NOMO-1 treated with DMSO at 0.1 percent for 48 hours (cell line): ENCODE measurements at regions not wholly inside any gene's neighbourhood (a gene's known extent, or its start where the extent isn't known, plus 50 kb on each side); places are given as distances from the start of the nearest gene placed in this dataset.

Experiments used
- DNase-seq: peaks from one replicate; lab custom pipeline; 2025; ENCODE audit not compliant: unreplicated experiment; lab: John Stamatoyannopoulos, UW

DNA sequence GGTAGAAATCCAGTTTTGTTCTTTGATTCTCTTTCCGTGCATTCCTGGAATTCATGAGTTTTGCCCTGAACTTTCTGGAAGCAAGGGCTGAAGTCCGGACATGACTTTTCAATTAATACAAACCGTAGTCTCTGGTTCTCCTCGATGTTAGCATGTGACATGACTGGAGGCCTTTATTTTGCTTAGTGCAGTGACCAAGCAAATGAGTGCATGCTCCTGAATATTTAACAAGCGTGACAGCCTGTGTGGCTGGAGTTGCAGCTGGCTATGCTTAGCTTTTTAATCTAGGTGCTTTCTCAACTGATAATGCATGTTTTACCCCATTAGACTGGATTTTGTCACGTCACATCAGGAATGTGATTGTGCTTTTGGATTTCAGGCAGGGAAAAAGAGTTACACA, 302.1 kb downstream of the MAP2K6 start:
- no peak for DNase-seq

DNA sequence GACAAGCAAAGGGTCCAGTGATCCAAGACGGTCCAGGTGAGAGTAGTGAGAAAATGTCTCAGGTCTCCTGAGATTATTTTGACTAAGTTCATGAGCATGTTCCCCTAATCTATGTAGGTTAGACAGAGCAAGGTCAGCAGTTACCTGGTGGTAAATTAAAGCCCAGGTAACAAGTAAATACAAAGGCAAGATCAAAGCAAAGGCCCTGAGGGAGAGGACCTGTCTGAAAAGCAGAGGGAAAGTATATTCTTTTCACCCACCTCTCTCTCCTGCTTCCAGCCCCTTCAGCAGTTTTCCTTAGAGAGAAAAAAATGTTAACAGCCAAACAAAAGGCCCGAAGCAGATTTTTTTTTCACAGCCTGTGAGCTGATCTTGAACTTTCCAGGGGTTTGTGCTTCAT, 302.7 kb downstream of the MAP2K6 start:
- DNase-seq = no peak

DNA sequence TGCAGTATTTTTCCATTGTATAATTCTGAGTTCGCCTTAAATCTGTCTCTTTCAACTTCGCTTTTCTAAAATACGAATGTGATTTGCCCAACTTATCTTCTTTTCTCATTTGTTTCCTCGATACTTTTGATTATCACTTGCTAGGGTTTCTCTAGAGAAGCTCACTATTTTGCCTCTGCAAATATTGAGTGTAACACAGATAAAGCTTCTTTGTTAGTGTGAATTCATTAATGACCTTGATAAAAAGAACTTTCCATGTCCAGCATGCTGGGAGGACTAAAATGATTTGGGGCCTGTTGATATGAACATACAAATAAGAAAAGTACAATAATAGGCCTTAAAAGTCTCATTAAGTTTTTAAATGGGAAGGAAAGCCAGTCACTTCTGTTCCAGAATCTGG, 303.3 kb downstream of the MAP2K6 start:
- no peak for DNase-seq

DNA sequence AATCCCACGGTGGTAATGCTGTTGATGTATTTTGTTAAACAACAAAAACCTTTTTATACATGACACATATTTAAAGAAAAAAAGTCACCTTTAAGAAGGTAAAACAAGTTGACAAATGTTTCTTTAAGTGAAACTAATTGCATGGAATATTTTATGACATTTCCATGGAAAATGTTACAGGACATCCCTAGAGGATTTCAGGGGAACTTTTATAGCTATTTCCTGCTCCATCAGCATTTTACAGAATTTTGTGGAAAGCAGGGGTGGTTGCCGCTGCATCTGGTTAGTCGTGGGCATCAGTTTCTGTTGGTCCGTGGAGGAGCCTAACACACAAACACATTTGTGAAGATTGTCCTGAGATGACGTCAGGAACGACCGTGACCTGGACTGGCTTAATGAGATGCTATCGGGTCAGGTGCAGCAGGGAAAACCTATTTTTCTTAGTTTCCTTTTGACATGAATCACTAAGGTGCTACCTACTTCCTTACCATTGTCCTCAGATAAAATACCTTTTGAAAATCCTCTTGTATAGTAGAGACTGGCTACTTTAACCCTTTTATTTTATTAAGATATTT, 305.1 kb downstream of the MAP2K6 start:
- DNase-seq = no peak

DNA sequence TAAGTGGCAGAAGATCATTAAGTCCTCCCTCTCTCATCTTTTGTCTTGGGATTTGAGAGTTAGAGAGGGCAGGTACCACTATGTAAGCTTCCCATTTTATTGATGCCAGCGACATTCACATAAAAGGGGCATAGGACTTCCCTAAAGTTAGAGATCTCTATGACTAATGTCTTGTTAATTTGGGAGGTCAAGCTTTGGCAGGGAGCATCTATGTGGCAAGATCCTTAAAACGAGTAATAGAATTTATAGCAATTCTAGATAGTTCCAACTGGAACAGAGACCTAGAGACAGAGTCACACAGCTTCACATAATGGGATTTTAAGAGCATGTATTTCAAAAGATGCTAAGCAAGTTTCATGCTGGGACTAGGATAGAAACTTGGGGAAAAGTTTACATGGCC, 308.0 kb downstream of the MAP2K6 start:
- DNase-seq = no peak

DNA sequence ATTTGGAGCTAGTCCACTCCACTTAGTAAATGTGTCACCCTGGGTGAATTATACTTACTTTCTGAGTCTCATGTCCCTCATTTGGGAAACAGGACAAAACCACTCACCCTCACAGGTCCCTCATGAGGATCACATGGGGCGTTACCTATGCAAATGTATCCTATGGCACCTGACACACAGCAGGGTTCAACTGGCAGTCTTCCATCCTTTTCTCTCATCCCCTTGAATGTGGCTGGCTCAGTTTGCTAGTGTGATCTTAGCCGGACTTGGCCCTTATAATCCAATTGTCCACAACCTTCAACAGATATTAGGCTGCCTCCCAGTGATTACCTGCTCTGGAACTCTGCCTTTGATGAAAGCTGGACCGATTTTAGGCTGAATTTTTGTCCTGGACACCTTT, 308.8 kb downstream of the MAP2K6 start:
- DNase-seq = no peak

DNA sequence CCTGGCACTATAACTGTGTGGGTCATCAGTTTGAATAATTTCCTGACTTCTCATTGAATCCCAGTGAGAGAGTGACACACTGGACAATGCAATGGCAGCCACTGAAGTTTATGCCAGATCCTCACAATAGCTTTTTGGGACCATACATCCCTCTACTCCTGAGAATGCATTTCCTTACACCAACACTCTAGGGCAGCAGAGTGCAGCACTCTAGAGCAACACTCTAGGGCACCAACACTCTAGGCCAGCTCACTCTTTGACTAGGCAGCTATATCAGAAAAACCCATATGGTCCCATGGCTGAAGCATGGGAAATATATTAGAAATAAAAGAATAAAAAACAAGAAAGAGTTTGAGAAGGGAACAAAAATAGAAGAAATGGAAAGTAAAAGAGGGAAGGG, 309.2 kb downstream of the MAP2K6 start:
- DNase-seq = no peak

DNA sequence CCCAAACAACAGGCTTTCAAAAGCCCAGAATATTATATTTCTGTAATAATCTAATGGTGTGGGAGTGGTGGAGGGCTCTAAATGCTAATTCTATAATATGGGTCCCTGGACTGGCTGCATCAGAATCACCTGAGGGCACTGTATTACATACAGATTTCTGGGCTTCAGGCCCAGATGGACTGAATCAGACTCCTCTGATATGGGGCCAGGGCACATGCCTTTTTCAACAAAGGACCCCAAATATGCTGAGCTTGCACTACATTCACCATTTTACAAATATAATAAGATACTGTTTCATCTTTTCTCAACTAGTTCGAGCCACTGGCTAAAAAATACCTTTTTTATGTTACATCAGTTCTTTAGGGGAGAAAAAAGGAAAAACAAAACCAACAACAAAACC, 309.7 kb downstream of the MAP2K6 start:
- DNase-seq = no peak

DNA sequence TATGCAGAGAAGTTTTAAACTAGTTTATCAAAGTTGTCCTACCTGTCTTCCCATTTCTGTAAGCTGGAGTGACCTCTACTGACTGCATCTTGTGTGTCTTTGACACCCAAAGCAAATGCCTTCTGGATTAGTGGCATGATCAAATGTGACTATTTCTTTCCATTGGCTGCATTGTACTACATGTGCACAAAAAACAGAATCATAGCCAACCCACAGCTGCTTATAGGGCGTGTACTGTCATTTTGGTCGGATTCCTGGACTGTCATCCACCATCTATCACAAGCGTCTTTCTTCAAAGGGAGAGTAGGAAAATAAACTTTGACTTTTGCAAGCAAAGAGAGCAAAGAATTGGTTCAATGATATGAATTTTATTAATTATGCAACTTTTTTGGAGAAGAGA, 310.6 kb downstream of the MAP2K6 start:
- DNase-seq = no peak

DNA sequence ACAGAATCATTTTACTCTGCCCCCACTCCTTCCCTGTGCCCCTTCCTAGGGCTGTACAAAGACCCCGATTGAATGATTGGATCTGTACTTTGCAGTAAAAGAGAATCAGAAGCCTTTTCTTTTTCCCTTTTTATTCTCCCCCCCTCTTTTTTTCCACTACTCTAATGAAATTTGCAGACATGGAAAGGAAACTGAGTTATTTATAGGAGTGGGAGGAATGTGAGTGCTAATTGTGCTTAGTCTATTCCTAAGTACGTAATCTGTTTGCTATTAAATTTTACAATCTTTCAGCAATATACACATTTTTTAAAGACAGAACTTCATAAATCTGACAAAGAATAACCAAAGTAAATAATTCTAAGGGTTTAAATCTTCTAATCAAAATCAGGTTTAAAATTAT, 314.3 kb downstream of the MAP2K6 start:
- DNase-seq = no peak

DNA sequence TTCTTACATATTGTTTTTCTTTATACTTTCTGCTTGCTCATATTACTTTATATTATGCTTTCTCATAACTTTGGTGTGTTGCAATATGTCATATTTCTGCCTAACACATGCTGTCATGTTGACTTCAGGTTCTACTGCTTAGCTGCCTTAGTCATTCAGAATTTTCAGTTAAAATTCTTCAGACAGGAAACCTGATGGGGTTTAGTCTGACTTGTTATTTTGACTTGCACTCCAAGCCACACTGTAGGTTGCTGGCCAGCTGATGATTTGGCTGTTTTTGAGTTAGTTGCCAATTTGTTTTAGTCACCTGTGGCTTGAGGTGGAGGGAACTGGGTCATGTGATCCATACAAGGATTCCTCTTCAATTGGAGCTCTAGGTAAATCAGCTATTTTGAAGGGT, 315.4 kb downstream of the MAP2K6 start:
- DNase-seq = peak; percentile 45

DNA sequence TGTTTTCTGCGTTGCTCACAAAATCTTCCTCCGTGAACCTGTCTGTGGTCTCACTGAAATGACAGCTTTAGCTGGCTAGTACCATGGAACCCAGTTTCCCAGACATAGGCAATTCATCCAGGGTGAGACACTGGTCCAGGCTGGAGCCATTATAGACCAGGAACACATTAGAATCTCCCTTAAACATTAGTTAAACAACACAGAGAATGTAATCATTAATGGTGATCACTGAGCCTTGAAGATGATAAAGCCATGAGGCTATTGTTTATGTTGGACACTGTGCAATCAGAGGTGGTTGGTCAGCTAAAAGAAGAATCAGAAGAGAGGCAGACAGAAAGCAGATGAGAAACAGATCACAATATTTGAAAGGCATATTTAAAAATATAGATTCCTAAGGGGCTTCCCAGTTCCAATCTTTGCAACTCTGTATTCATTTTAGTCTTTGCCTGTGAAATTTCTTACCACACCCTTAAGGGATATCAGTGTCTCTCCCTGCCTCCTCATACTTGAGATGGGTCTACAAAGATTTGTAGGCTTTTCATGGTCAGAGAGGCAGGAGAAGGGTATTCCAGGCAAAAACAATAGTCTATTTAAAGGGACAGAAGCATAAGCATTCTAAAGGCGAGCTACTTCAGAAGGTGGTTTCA, 317.9 kb downstream of the MAP2K6 start:
- no peak for DNase-seq

DNA sequence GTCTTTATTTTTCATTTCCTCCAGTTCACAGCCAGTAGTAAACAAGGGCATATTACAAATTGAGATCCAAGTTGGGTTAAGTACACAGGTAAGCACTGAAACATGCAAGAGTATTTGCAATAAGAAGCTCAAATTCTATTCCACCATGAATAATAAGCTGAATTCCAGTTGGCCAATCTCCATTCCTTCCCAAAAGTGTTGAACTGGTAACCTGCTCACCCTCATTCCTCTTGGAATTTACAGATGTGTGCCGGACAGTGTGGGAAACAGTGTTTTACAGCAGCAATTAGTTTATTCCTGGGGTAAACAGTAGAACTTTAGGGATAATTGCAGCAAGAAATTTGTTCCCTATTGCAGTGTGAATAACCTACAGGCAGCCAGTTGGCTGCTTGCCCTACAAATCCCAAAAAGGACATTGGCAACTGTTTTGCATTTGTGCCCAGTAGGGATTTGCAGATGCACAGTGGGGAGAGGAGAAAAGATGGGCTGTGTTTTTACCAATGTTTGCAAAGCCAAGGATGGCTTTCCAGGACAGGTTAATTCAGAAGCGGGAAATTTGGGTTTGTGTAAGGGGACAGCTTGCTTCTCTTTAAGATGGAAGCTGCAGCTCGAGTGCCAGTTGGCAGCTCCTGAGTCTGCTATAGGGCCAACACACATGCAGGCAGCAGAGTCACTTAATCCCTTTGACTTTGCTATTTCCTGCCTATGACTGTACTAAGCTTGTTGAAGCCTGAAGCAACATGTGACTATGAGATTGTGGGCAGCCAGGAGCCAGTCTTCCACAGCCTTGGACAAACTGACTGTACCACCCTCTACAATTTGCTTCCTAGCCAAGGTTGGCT, 318.9 kb downstream of the MAP2K6 start:
- DNase-seq = no peak

DNA sequence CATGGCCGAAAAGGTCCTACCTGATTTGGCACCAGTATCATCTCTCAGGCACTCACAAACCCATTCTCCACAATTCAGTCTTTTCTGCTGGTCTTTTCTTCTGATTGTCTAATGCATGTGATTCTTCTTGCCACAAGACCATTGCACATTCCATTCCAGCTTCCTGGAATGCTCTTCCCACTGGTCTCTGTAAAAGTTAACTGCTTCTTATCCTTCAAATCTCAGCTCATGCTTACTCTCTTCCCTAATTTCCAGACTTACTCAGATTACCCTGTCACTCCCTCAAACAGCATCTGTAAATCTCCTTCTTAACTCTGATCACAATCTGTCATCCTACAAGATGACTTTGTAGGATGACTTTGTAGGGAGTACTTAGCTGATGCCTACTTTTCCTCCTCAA, 320.2 kb downstream of the MAP2K6 start:
- no peak for DNase-seq

DNA sequence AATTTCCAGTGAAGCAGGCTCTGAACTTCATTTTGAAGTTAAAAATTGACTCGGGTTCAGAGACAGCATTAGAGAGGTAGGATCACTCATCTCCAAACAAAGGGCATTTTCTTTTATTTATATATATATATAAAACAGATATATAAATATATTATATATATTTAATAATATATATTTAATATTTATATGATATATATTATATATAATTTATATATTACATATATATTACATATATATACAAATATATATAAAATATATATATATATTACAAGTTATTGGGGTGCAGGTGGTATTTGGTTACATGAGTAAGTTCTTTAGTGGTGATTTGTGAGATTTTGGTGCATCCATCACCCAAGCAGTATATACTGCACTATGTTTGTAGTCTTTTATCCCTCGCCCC, 320.8 kb downstream of the MAP2K6 start:
- no peak for DNase-seq

DNA sequence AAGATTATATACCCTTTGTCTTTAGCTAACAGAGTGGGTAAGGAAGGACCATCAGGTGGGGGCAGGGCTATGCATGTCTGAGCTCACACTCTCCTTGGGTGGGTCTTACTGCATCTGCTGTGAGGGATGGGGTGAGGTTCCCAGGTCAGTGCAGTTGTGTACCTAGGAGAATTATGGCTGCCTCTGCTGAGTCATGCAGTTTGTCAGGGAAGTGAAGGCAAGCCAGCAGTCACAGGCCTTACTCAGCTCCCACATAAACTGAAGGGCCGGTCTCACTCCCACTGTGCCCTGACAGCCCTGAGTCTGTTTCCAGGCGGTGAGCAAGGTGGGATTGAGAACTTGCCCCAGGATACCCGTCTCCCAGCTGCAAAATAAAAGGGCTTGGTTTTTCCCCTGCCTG, 328.6 kb downstream of the MAP2K6 start:
- no peak for DNase-seq

DNA sequence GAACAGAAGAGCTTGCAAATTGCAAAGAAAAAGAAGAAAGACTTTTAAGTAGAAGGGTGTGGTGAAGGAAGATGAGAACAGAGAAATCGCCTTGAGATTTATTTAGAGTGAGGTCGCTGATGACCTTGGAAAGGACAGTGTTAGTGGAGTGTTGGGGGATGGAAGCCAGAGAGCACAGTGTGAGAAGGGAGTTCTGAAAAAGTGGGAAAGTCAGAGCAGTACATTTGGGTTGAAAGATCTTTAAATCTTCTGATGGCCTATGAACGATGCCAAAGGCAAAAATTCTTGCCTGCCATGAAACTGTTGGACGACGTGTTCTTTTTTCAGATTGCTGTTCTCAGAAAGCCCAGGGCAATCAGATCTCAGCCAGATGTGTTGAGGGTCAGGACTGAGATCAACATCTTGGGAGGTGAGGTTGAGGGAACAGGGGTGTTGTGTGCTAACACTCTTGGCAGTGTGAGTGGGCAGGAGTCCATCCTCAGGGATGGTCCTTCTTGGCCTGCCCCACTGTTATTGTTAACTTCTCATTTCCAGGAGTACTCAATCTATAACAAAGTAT, 330.1 kb downstream of the MAP2K6 start:
- DNase-seq = no peak

DNA sequence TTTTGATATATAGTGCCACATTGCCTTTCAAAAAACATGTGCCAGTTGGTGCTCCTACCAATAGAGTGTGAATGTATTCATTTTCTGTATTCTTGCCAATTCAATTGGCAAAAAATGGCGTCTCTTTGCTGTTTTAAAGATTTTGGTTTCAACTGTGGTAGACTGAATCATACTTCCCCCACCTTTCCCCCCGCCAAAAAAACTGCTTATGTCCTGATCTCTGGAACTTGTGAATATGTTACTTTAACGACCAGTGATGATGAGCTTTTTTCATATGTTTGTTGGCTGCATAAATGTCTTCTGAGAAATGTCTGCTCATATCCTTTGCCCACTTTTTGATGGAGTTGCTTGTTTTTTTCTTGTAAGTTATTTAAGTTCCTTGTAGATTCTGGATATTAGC, 325.1 kb upstream of the KCNJ16 start:
- no peak for DNase-seq

DNA sequence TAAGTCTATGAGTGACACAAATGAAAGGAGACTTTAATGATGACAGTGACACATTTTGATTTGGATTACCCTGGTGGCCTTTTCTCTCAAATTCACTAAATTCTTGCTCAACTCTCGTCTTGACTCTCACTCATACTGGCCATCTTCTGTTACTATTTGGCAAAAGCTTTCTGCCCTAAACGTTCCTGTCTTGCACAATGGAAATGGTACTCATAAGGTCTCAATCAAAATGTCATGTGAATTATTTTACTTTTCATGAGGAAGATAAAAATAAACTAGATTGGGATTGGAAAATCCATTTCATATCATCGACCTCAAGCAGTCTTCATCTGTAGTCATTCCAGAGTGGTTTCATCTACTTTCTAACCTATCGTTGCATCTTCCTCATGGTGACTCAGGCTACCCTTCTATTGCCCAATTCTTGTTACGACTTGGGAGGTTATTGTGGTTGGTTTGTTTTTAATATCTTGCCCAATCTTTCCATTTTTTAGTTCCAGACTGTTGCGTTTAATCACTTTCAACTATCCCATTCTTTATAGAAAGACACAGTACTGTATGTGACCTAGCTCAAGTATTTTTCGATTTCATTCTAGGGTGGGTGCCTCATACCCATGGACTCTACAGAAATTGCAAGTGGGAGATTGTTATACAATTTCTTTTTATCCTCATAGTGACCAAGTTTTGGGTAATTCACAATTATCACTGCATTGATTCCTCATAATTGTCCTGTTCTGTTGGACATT, 317.2 kb upstream of the KCNJ16 start:
- DNase-seq = peak; percentile 95

DNA sequence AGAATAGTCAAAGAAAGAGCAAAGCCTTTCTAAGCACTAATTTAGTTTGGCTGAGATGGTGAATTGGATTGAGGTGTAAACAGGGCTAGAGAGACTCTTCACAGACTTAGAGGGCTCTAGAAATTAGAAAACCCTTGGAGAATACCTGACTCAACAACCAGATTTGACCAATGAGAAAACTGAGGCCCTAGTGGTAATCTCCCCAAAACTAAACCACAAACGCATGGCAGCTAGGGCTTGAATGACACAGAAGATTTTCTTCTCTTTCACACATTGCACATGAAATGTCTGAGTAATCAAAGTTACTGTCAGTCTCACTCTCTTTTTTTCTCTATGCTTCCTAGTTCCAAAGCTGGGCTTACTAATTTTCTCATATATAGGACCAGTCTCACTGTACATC, 314.5 kb upstream of the KCNJ16 start:
- DNase-seq = no peak

DNA sequence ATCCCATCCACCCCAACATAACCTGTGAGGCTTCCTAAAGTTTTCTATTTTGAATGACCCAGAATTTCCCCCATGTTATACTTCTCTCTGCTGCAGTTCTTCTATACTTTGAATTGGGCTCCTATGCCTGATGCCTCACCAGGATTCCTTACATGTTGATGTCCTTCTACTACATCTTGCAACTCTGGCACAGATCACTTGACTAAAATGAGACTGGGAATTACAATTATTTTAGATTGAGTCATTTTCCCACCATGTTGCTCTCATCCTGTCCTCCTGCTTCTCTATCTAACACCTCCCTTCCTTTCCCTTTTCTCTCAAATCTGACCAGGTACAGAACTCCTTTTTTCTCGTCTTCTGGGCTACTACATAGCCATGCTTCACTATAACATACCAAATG, 314.0 kb upstream of the KCNJ16 start:
- no peak for DNase-seq
